ENCODE measurements at regions not wholly inside any gene's neighbourhood (a gene's known extent, or its start where the extent isn't known, plus 50 kb on each side); places are given as distances from the start of the nearest gene placed in this dataset.

- TF ChIP-seq SIN3A (IDR thresholded peaks at IDR 0.05; ENCODE audit: borderline replicate concordance, insufficient read depth, low read depth, low read length) (no peak), POLR2AphosphoS5 (IDR thresholded peaks at IDR 0.05; ENCODE audit: low read depth, low read length) (no peak), CTCF (IDR thresholded peaks at IDR 0.05) (no peak), REST (IDR thresholded peaks at IDR 0.05; ENCODE audit: insufficient read depth in 1 of 2, low read depth in 2 of 2, low read length in 1 of 2) (no peak), TCF7L2 (IDR thresholded peaks at IDR 0.05; ENCODE audit: low read depth, low read length) (no peak)
- in situ Hi-C loops (cut with HindIII; ENCODE audit: low pct_unique_long_range_greater_than_20kb, low sequenced_read_pairs), result no loop called here
- no peaks in the 10 kb centered on the region for H3K36me3 ChIP-seq (ENCODE audit: control insufficient read depth, insufficient read depth, low read length)
- CTCF ChIA-PET, result no interaction called here
- no peak overlapping the region for H3K27ac ChIP-seq (ENCODE audit: low read length)
- no TSS peak for BruUV-seq (replicated peaks)
- no peaks in the 10 kb centered on the region for H3K4me1 ChIP-seq (ENCODE audit: control insufficient read depth, insufficient read depth, low read length)
- ATAC-seq (no peak), DNase-seq (ENCODE audit: low read depth, low spot score) (no peak)
- H3K9me3 ChIP-seq (ENCODE audit: control insufficient read depth, insufficient read depth, low read depth, low read length), result no peaks in the 10 kb centered on the region; the same call in 1 of the 2 replicates
- POLR2A ChIA-PET, result no interaction called here
- intact Hi-C loops (cut with micrococcal nuclease; ENCODE audit: unreplicated experiment), result no loop called here
- H3K4me3 ChIP-seq (ENCODE audit: low read depth in 2 of 2, low read length in 2 of 2), result no peak overlapping the region
- no peaks in the 10 kb centered on the region for H3K27me3 ChIP-seq (ENCODE audit: control insufficient read depth, insufficient read depth, low read length)
Measured at GRCh38 chr4:83170952-83171399, 56.4 kb upstream of the PLAC8 start.

Measured in Panc1 (cell line).